Thymus (tissue), 11 donors: ENCODE measurements at regions not wholly inside any gene's neighbourhood (a gene's known extent, or its start where the extent isn't known, plus 50 kb on each side); places are given as distances from the start of the nearest gene placed in this dataset.
"Not testable (repeated sequence)": the region's sequence is repeated elsewhere in the genome, so short reads cannot be mapped to it uniquely, and the experiment has no call there.

ENCODE experiments used
- DNase-seq, 9 donors: peaks; one replicate each; pipeline ENCODE4 v3.0.0-alpha.2; 2013; ENCODE audit warnings: low spot score in 9 of 9, low read depth in 6 of 9, missing footprints in 1 of 9
- H3K27ac ChIP-seq, 2 donors: one replicate each; pipeline ENCODE4 v1.5.1; 2013; ENCODE audit warnings: control low read depth in 1 of 2, low read depth in 1 of 2, low read length in 1 of 2, mild to moderate bottlenecking in 1 of 2, moderate library complexity in 1 of 2
- H3K27me3 ChIP-seq, 2 donors: one replicate each; pipeline ENCODE4 v1.5.1; 2013; ENCODE audit warnings: low read length in 1 of 2; ENCODE audit not compliant: control insufficient read depth in 2 of 2, insufficient read depth in 1 of 2
- H3K36me3 ChIP-seq, 2 donors: one replicate each; pipeline ENCODE4 v1.5.1; 2013; ENCODE audit warnings: low read length in 1 of 2, mild to moderate bottlenecking in 1 of 2, moderate library complexity in 1 of 2; ENCODE audit not compliant: control insufficient read depth in 2 of 2, insufficient read depth in 2 of 2
- H3K4me1 ChIP-seq, 2 donors: one replicate each; pipeline ENCODE4 v1.5.1; 2013; ENCODE audit warnings: low read length in 2 of 2; ENCODE audit not compliant: control insufficient read depth in 2 of 2, insufficient read depth in 2 of 2
- H3K4me3 ChIP-seq, 2 donors: one replicate each; pipeline ENCODE4 v1.5.1; 2013; ENCODE audit warnings: low read length in 2 of 2, control low read depth in 1 of 2, mild to moderate bottlenecking in 1 of 2
- H3K9me3 ChIP-seq, 2 donors: one replicate each; pipeline ENCODE4 v1.5.1; 2013; ENCODE audit warnings: low read length in 1 of 2, mild to moderate bottlenecking in 1 of 2; ENCODE audit not compliant: control insufficient read depth in 2 of 2, insufficient read depth in 1 of 2
- WGBS: extraction: QIAGEN DNeasy Blood & Tissue Kit; methylation state at CpG from one replicate; pipeline ENCODE4 v1.1.7; 2013; 5-methylcytosine and 5-hydroxymethylcytosine counted together
- donor health status: healthy.

DNA sequence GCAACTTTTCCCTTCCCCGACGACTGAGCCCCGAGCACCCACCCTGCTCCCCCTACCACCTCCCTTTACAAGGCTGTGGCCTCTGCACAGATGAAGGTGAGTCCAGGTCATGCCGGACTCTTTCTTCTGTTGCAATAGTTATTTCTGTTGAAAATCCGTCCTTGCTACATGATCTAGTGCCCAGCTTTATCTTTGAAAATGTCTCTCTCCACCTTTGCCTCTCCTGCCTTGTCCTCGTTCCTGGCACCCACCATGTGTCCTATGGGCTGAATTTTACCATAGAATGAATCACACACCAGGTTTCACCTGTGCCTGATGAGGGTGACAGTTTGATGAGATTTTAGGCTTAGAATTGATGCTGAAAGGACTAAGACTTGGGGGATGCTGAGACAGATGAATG, 92.9 kb downstream of the TMEM121 start:
- H3K27me3 ChIP-seq, H3K9me3 ChIP-seq, H3K36me3 ChIP-seq, DNase-seq, H3K27ac ChIP-seq, H3K4me1 ChIP-seq, H3K4me3 ChIP-seq: not testable (repeated sequence)
- 76% methylated on average over 3 of the region's 6 CpGs for WGBS

DNA sequence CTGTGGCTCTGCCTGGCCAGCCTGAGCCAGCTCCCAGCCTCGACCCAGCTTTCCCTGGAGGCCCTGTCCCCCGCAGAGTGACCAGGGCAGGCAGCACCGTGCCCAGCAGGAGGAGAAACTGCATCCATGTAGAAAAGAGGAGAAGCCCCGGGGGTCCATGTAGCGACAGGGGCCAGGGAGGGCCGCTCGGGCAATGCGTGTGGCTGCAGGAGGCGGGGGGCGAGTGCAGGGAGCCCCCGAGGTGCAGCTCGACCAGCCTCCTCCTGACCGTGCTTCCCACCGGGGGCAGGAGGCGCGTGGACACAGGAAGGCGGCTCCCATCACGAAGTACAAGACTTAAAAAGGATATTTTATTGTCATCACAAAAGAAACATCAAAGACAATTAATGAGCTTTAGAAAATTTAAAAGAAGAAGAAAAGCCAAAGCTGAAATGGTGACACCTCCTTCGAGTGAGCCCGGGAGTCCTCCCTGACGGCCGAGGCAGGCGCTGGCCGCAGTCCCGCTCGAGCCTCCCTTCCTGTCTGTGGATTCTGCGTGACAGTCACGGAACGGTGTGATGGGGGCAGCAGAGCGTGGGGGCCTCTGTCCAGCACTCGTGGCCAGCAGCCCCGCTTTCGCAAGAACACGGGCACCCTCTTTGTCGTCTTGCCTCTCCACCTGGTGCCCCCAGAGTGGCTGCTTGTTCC, 93.9 kb downstream of the TMEM121 start:
- H3K4me3 ChIP-seq, H3K27ac ChIP-seq, H3K4me1 ChIP-seq, DNase-seq, H3K36me3 ChIP-seq, H3K27me3 ChIP-seq, H3K9me3 ChIP-seq: not testable (repeated sequence)
- WGBS = 88% methylated on average over 31 of the region's 35 CpGs

DNA sequence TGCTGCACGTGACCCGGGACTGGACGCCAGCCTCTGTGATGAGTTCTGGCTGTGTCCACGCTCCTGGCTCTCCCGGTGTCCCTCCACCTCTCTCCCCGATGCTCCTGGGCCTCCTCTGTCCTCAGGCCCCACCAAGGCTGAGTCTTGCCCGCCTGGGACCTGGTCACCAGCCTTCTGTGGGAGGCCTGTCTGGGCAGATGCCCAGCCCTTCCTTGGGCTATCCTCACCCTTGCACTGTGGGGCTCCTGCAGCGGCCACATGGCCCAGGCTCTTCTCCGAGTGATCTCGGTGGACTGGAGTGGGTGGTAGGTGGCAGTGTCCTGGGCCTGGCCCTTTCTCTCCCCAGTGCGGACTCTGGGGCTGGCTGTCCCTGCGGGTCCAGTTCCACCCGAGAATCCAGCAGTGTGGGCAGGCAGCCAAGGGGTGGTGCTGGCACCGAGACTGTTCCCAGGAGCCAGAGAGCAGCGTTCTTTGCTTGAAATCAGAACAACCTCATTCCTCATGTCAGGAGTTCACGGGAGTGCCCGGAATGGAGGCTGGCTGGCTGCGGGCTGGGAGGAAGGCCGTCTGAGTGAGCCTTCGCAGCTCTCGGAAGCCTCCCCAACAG, 94.6 kb downstream of the TMEM121 start:
- not testable (repeated sequence) for H3K4me3 ChIP-seq, H3K36me3 ChIP-seq, DNase-seq, H3K27me3 ChIP-seq, H3K9me3 ChIP-seq, H3K27ac ChIP-seq, H3K4me1 ChIP-seq
- 93% methylated on average over 10 of the region's 21 CpGs for WGBS

DNA sequence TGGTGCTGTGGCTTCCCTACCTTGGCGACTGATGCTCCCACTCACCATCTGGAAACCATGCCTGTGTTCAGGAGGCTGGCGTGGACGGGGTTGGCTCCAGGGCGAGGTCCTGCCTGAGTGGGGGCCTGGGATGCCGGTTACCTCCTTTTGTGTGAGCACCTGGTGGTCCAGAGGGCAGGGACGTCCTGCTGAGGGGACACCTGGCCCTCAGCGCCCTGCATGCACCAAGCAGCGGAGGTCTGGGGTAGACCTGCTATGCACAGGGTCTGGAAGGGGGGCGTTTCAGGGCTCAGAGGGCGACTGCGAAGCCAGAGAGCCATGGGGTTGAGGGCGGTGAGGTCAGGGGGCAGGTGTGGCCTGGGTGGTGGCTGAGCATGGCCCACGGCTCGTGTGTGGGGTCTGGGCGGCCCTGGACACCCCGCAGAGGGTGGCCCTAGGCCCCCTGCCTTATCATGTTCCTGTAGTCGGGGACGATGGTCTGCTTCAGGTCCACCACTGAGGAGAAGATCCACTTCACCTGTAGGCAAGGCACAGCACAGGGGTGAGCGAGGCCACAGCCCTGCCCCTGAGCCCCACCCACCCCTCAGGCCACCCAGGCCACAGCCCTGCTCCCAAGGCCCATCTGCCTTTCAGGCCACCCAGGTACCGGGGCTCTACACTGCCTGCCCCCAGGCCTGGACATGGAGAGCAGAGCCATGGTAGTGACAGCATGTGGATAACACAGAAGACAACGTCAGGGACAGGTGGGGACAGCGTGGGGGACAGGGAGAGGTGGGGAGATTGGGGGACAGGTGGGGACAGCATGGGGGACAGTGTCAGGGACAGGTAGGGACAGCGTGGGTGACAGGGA, 95.3 kb downstream of the TMEM121 start:
- not testable (repeated sequence) for H3K4me3 ChIP-seq, H3K9me3 ChIP-seq, DNase-seq, H3K4me1 ChIP-seq, H3K36me3 ChIP-seq, H3K27ac ChIP-seq, H3K27me3 ChIP-seq
- WGBS = 88% methylated on average over 23 of the region's 23 CpGs

DNA sequence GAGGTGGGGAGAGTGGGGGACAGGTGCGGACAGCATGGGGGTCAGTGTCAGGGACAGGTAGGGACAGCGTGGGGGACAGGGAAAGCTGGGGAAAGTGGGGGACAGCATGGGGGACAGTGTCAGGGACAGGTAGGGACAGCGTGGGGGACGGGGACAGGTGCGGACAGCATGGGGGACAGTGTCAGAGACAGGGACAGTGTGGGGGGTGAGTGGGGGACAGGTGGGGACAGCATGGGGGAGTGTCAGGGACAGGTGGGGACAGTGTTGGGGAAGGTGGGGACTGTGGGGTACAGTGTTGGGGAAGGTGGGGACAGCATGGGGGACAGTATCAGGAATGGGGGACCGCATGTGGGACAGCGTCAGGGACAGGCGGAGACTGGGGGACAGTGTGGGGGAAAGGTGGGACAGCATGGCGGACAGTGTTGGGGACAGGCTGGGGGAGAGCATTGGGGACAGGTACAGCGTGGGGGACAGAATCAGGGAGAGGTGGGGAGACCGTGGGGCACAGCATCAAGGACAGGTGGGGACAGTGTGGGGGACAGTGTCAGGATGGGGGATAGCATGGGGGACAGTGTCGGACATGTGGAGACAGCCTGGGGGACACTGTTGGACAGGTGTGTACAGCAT, 96.1 kb downstream of the TMEM121 start:
- no peak for DNase-seq
- H3K4me3 ChIP-seq = no peak overlapping the region
- no peaks in the 10 kb centered on the region for H3K9me3 ChIP-seq
- H3K27me3 ChIP-seq = no peaks in the 10 kb centered on the region
- no peak overlapping the region for H3K27ac ChIP-seq
- WGBS = 92% methylated on average over 12 of the region's 12 CpGs
- H3K36me3 ChIP-seq = no peaks in the 10 kb centered on the region
- no peaks in the 10 kb centered on the region for H3K4me1 ChIP-seq

DNA sequence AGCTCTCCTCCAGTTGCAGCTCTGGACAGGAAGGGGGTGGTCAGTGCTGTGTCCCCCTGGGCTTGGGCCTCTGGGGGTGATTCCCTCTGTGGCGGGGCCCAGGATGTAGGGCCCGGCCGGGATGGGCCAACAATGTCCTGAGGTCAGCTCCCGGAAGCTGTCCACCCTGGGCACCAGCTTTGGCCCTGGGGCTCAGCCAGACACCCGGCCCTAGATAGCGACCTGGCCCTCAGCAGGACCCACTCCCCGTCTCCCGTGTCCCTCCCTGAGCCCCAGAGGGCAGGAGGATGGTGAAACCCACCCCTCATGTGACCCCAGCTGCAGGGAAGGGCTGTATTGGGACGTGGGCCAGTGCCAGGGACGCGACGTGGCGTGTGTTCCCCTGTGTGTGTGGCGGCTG, 96.8 kb downstream of the TMEM121 start:
- DNase-seq, H3K27me3 ChIP-seq, H3K36me3 ChIP-seq, H3K4me3 ChIP-seq, H3K9me3 ChIP-seq, H3K27ac ChIP-seq, H3K4me1 ChIP-seq: not testable (repeated sequence)
- 84% methylated on average over 14 of the region's 14 CpGs for WGBS

DNA sequence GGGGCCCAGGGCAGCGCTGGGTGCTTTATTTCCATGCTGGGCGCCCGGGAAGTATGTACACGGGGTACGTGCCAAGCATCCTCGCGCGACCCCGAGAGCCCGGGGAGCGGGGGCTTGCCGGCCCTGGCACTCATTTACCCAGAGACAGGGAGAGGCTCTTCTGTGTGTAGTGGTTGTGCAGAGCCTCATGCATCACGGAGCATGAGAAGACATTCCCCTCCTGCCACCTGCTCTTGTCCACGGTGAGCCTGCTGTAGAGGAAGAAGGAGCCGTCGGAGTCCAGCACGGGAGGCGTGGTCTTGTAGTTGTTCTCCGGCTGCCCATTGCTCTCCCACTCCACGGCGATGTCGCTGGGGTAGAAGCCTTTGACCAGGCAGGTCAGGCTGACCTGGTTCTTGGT, 98.0 kb downstream of the TMEM121 start:
- not testable (repeated sequence) for H3K27ac ChIP-seq, H3K36me3 ChIP-seq, H3K27me3 ChIP-seq, H3K9me3 ChIP-seq, H3K4me1 ChIP-seq, DNase-seq, H3K4me3 ChIP-seq
- 92% methylated on average over 22 of the region's 22 CpGs for WGBS

DNA sequence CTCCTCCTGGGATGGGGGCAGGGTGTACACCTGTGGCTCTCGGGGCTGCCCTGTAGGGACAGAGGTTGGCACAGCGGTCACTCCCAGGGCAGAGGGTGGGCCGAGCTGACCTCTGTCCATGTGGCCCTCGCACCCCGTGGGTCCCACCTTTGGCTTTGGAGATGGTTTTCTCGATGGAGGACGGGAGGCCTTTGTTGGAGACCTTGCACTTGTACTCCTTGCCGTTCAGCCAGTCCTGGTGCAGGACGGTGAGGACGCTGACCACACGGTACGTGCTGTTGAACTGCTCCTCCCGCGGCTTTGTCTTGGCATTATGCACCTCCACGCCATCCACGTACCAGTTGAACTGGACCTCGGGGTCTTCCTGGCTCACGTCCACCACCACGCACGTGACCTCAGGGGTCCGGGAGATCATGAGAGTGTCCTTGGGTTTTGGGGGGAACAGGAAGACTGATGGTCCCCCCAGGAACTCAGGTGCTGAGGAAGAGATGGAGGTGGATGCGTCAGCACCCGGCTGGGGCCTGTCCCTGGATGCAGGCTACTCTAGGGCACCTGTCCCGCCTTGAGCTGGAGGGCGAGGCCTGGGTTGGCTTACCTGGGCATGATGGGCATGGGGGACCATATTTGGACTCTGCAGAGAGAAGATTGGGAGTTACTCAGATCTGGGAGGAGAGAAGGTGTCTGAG, 98.5 kb downstream of the TMEM121 start:
- H3K27ac ChIP-seq, H3K4me3 ChIP-seq, H3K4me1 ChIP-seq, H3K9me3 ChIP-seq, DNase-seq, H3K36me3 ChIP-seq, H3K27me3 ChIP-seq: not testable (repeated sequence)
- WGBS = 94% methylated on average over 25 of the region's 25 CpGs
